Endodermal cell (in vitro differentiated cells): ENCODE measurements at regions not wholly inside any gene's neighbourhood (a gene's known extent, or its start where the extent isn't known, plus 50 kb on each side); places are given as distances from the start of the nearest gene placed in this dataset.
A peak's percentile ranks its signal among the peaks of the same experiment; 100 is the strongest.

ENCODE experiments used
- DNase-seq: peaks from one replicate; pipeline ENCODE4 v3.0.0-alpha.2; 2017
- H3K27ac ChIP-seq: 2 replicates; pipeline ENCODE4 v1.5.1; 2013; ENCODE audit warnings: mild to moderate bottlenecking, low read depth, low read length, moderate library complexity
- H3K27me3 ChIP-seq: 2 replicates; pipeline ENCODE4 v1.6.1; 2013; ENCODE audit warnings: mild to moderate bottlenecking, low read length, moderate library complexity; ENCODE audit not compliant: insufficient read depth, control insufficient read depth, poor library complexity, severe bottlenecking
- H3K36me3 ChIP-seq: 2 replicates; pipeline ENCODE4 v1.7.0; 2013; ENCODE audit warnings: mild to moderate bottlenecking, low read length, moderate library complexity; ENCODE audit not compliant: control insufficient read depth, insufficient read depth
- H3K4me1 ChIP-seq: one replicate; pipeline ENCODE4 v1.7.0; 2013; ENCODE audit warnings: low read length; ENCODE audit not compliant: control insufficient read depth, insufficient read depth
- H3K4me3 ChIP-seq: 2 replicates; pipeline ENCODE4 v1.5.1; 2013; ENCODE audit warnings: mild to moderate bottlenecking, low read length, moderate library complexity
- H3K9ac ChIP-seq: 2 replicates; pipeline ENCODE4 v1.6.1; 2013; ENCODE audit warnings: mild to moderate bottlenecking, low read length, moderate library complexity; ENCODE audit not compliant: poor library complexity, severe bottlenecking; ENCODE audit errors: extremely low read depth
- H3K9me3 ChIP-seq: 2 replicates; pipeline ENCODE4 v1.6.1; 2013; ENCODE audit warnings: mild to moderate bottlenecking, low read length, moderate library complexity; ENCODE audit not compliant: control insufficient read depth
- H3K27ac Mint-ChIP-seq: 2 replicates; pipeline ENCODE4 v1.8.0; 2020; ENCODE audit warnings: mixed read lengths
- H3K27me3 Mint-ChIP-seq: 2 replicates; pipeline ENCODE4 v1.8.0; 2021; ENCODE audit warnings: mild to moderate bottlenecking, mixed read lengths; ENCODE audit not compliant: insufficient read depth
- H3K36me3 Mint-ChIP-seq: 2 replicates; pipeline ENCODE4 v1.8.0; 2020; ENCODE audit warnings: low read depth, mixed read lengths
- H3K4me1 Mint-ChIP-seq: 2 replicates; pipeline ENCODE4 v1.8.0; 2020; ENCODE audit warnings: mixed read lengths
- H3K4me3 Mint-ChIP-seq: 2 replicates; pipeline ENCODE4 v1.8.0; 2020; ENCODE audit warnings: mild to moderate bottlenecking, moderate library complexity, mixed read lengths
- H3K9me3 Mint-ChIP-seq: 2 replicates; pipeline ENCODE4 v1.8.0; 2020; ENCODE audit warnings: mild to moderate bottlenecking, mixed read lengths
- WGBS, 2 experiments: methylation state at CpG; one replicate each; pipeline versions ENCODE4 v1.1.5 to v1.1.7; 2013; ENCODE audit warnings: missing lambda C conversion rate in 2 of 2, mixed read lengths in 1 of 2; ENCODE audit not compliant: insufficient coverage in 1 of 2, insufficient read length in 1 of 2; 5-methylcytosine and 5-hydroxymethylcytosine counted together
- TF ChIP-seq, protein P1 (sequence below): fragments of 200-600 bp; sonication (generic); conservative IDR thresholded peaks from 2 replicates; pipeline ENCODE4 v1.5.0; 2021; ENCODE audit warnings: antibody characterized with exemption, mild to moderate bottlenecking

- Mint-ChIP-seq H3K36me3 (no peaks in the 10 kb centered on the region), H3K27me3 (peaks cover 7% of the 10 kb centered on the region), H3K4me3 (no peak overlapping the region), H3K9me3 (peaks cover 3% of the 10 kb centered on the region), H3K27ac (no peak overlapping the region), H3K4me1 (peaks cover 18% of the 10 kb centered on the region)
- H3K27ac ChIP-seq: no peak overlapping the region
- no peaks in the 10 kb centered on the region for H3K27me3 ChIP-seq
- H3K9me3 ChIP-seq: peaks cover 4% of the 10 kb centered on the region
- H3K4me1 ChIP-seq: peaks cover 7% of the 10 kb centered on the region
- no peaks in the 10 kb centered on the region for H3K36me3 ChIP-seq
- TF ChIP-seq, protein P1, sequence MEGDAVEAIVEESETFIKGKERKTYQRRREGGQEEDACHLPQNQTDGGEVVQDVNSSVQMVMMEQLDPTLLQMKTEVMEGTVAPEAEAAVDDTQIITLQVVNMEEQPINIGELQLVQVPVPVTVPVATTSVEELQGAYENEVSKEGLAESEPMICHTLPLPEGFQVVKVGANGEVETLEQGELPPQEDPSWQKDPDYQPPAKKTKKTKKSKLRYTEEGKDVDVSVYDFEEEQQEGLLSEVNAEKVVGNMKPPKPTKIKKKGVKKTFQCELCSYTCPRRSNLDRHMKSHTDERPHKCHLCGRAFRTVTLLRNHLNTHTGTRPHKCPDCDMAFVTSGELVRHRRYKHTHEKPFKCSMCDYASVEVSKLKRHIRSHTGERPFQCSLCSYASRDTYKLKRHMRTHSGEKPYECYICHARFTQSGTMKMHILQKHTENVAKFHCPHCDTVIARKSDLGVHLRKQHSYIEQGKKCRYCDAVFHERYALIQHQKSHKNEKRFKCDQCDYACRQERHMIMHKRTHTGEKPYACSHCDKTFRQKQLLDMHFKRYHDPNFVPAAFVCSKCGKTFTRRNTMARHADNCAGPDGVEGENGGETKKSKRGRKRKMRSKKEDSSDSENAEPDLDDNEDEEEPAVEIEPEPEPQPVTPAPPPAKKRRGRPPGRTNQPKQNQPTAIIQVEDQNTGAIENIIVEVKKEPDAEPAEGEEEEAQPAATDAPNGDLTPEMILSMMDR: no peak
- H3K9ac ChIP-seq: no peak overlapping the region
- no peak overlapping the region for H3K4me3 ChIP-seq
- WGBS, 2 experiments: 89 to 91% methylated on average over 6 to 12 of the region's 12 CpGs
- DNase-seq: peak; percentile 58
These were observed 50.7 kb upstream of the RPL38 start for GRCh38 chr17:74152591-74153455.

DNA sequence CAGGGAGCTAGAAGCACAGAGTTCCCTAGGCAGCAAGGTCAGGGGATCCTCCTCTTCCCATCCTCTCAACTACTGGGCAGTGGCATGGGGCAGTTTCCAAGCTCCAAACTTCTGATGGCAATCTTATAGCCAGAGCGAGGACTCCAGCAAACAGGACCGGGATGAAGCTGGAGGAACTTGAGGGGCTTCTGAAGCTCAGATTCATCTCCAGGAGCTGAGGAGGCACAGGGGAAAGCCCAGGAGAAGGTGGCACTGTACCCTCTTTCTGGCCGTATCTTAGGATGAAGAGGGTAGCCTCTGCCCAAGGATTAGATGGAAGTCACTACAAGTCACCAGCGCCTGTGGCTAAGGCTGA is 50.0 kb upstream of the RPL38 start:
- H3K36me3 ChIP-seq: no peaks in the 10 kb centered on the region
- no peak overlapping the region for H3K4me3 Mint-ChIP-seq
- peaks cover 3% of the 10 kb centered on the region for H3K9me3 Mint-ChIP-seq
- no peak overlapping the region for H3K27ac ChIP-seq
- no peaks in the 10 kb centered on the region for H3K36me3 Mint-ChIP-seq
- DNase-seq: no peak
- TF ChIP-seq, protein P1: no peak
- no peak overlapping the region for H3K27ac Mint-ChIP-seq
- peaks cover 18% of the 10 kb centered on the region for H3K4me1 Mint-ChIP-seq
- peaks cover 4% of the 10 kb centered on the region for H3K9me3 ChIP-seq
- WGBS, 2 experiments: 94 to 98% methylated on average over 4 of the region's 4 CpGs
- H3K27me3 ChIP-seq: no peaks in the 10 kb centered on the region
- no peak overlapping the region for H3K9ac ChIP-seq
- peaks cover 7% of the 10 kb centered on the region for H3K27me3 Mint-ChIP-seq
- H3K4me1 ChIP-seq: peaks cover 7% of the 10 kb centered on the region
- H3K4me3 ChIP-seq: no peak overlapping the region
